ENCODE measurements at regions not wholly inside any gene's neighbourhood (a gene's known extent, or its start where the extent isn't known, plus 50 kb on each side); places are given as distances from the start of the nearest gene placed in this dataset.

DNA sequence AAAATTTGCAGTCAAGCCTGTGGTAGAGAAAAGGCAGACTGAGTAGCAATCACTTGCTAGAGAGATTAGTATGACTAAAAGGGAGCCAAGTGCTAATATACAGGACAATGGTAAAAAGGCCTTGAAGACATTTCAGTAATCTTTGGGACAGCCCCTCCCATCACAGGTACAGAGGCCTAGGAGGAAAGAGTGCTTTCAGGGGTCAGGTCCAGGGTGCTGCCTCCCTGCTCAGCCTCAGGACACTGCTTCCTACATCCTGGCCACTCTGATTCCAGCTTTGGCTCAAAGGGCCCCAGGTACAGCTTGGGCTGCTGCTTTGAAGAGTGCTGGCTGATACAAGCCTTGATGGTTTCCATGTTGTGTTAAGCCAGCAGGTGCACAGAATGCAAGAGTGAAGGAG, 543.5 kb downstream of the MMUT start:
- TF ChIP-seq, protein P1, sequence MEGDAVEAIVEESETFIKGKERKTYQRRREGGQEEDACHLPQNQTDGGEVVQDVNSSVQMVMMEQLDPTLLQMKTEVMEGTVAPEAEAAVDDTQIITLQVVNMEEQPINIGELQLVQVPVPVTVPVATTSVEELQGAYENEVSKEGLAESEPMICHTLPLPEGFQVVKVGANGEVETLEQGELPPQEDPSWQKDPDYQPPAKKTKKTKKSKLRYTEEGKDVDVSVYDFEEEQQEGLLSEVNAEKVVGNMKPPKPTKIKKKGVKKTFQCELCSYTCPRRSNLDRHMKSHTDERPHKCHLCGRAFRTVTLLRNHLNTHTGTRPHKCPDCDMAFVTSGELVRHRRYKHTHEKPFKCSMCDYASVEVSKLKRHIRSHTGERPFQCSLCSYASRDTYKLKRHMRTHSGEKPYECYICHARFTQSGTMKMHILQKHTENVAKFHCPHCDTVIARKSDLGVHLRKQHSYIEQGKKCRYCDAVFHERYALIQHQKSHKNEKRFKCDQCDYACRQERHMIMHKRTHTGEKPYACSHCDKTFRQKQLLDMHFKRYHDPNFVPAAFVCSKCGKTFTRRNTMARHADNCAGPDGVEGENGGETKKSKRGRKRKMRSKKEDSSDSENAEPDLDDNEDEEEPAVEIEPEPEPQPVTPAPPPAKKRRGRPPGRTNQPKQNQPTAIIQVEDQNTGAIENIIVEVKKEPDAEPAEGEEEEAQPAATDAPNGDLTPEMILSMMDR (IDR thresholded peaks at IDR 0.05; ENCODE audit: insufficient read depth, low read depth, low read length): no peak
- H3K4me3 ChIP-seq (ENCODE audit: low read depth, low read length): no peak overlapping the region
- no peak for DNase-seq (ENCODE audit: low read depth)

DNA sequence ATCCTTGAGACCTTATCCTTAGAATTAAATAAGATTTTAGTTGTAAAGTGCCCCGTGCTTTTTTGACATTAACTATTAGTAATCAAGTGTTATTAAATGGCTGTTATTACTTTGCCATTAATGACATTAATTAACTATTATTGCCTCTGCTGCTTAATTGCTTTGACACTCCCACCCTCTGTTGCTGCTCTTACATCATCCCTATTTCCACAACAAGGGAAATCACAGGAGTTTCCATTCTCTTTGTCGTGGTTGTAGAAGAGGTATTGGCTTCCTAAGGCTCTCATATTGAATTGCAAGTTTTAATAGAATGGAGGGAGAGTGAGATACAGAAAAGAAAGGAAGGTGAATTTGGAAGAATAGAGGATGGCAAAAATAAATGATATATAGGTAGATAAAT, 545.8 kb downstream of the MMUT start:
- H3K4me3 ChIP-seq (ENCODE audit: low read depth, low read length): no peak overlapping the region
- TF ChIP-seq, protein P1 (IDR thresholded peaks at IDR 0.05; ENCODE audit: insufficient read depth, low read depth, low read length): no peak
- DNase-seq (ENCODE audit: low read depth): no peak

DNA sequence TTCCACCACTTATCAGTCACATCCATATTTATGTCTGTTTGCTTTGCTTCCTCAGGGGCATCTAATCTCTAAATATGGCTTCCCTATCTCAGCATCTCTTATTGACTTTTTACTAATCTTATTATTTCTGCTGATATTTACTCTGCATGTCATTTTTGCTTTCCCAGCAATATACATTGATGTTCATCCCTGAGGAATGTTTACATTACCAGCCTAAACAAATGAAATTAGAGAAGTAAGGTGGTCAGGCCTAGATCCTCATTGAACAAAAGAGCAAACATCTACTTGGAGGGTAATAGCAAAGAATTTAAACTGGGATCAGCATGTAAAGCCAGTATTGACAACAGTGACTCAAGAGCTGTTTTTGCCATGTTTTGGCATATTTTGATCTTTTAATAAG, 546.4 kb downstream of the MMUT start:
- TF ChIP-seq, protein P1 (IDR thresholded peaks at IDR 0.05; ENCODE audit: insufficient read depth, low read depth, low read length): no peak
- H3K4me3 ChIP-seq (ENCODE audit: low read depth, low read length): no peak overlapping the region
- no peak for DNase-seq (ENCODE audit: low read depth)

DNA sequence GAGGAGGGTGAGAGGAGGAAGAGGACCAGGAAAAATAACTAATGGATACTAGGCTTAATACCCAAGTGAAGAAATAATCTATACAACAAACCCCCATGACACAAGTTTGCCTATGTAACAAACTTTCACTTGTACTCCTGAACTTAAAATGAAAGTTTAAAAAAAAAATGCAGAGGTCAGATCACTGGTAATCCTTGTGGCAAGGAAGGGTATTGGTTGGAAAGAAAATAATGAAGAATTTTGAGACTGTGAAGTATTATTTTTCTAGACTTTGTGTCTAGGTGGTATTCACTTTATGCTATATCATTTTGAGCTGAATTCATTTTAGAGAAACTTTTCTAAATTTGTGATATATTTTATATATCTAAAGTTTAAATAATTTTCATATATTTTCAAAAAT, 547.5 kb downstream of the MMUT start:
- no peak for DNase-seq (ENCODE audit: low read depth)
- TF ChIP-seq, protein P1 (IDR thresholded peaks at IDR 0.05; ENCODE audit: insufficient read depth, low read depth, low read length): peak; percentile 4
- H3K4me3 ChIP-seq (ENCODE audit: low read depth, low read length): no peak overlapping the region

DNA sequence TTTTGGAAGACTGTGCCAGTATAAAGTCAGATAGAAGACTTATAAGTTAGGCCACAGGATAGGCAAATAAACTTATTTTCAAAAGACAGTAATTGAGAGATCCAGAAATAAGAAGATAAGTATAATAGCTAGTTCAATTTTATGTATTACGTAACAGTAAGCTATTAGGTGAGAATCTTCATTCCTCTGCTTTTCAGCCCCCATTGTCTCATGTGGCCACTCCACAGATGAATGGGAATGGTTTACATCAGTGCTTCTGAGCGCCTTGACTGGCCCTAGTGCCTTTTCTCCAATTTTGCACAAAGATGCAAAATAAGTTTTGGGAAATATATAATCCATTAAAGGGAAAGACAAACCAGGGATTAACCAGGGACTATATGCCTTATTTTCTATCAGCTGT, 550.5 kb downstream of the MMUT start:
- no peak overlapping the region for H3K4me3 ChIP-seq (ENCODE audit: low read depth, low read length)
- no peak for DNase-seq (ENCODE audit: low read depth)
- TF ChIP-seq, protein P1 (IDR thresholded peaks at IDR 0.05; ENCODE audit: insufficient read depth, low read depth, low read length): no peak

DNA sequence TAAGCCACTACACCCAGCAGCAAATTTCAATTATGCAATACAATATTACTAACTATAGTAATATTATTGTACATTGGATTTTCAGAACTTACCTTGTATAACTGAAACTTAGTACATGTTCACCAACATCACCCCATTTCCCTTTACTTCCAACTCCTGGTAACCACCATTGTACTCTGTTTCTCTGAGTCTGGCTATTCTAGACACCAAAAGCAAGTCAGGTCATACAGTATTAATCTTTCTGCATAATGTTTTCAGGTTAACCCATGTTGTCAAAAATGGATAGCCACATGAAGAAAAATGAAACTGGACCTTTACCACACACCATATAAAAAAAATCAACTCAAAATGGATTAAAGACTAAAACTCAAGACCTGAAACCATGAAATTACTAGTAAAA, 558.2 kb downstream of the MMUT start:
- DNase-seq (ENCODE audit: low read depth): no peak
- H3K4me3 ChIP-seq (ENCODE audit: low read depth, low read length): no peak overlapping the region
- TF ChIP-seq, protein P1 (IDR thresholded peaks at IDR 0.05; ENCODE audit: insufficient read depth, low read depth, low read length): no peak

DNA sequence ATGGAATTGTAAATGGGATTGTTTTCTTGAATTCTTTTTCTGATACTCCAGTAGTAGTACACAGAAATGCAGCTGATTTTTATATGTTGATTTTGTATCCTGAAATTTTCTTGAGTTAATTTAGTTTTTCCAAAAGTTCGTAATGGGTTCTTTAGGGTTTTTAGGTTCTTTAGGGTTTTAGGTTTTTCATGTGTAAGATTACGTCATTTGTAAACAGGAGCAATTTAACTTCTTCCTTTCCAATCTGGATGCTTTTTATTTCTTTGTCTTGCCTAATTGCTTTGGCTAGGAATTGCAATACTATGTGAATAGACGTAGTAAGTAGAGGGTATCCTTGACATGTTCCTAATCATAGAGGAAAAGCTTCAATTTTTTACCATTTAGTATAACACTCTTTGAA, 568.6 kb downstream of the MMUT start:
- H3K4me3 ChIP-seq (ENCODE audit: low read depth, low read length): no peak overlapping the region
- DNase-seq (ENCODE audit: low read depth): no peak
- TF ChIP-seq, protein P1 (IDR thresholded peaks at IDR 0.05; ENCODE audit: insufficient read depth, low read depth, low read length): no peak

Measured in fibroblast of villous mesenchyme (primary cell).